ENCODE measurements at regions not wholly inside any gene's neighbourhood (a gene's known extent, or its start where the extent isn't known, plus 50 kb on each side); places are given as distances from the start of the nearest gene placed in this dataset.

DNA sequence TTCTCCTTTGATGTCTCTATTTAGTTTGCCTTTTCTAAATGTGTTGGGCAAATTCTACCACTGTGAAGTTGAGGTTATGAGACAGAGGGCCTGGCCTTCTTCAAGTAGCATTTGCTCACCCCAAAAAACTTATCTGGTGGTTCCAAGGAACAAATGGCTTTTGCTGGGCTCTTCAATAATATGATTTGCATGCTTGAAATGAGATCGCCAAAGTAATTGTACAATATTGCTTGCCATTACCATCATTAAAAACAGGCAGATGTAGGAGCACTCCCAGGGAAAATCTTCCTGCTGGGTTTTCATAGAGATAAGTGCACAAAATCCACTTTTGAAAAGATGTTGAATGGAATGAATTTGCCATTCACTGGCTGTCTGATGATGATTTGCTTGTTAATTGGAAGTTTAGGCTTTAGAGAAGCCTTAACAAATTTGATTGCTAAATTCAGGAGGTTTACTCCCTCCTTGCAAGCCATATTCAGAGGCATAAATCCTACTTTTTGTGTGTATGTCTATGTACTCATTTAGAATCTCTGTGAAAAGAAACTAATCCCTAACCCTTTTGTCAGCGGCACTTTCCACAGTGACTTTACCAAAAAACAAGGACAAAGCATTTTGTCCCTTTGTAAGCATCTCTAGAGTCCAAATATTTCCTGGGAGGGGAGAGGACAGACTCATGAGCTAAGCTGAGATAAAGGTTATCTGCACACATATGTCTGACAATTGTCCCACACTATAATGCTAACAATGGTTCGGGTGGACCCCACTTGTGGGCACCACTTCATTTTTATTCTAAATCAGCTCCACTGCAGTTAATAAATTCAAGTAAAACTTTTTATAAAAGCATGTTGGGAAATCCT is 240.8 kb upstream of the PIK3C3 start:
- TF ChIP-seq EZH2phosphoT487 (IDR thresholded peaks at IDR 0.05), result no peak
- TF ChIP-seq, protein P1, sequence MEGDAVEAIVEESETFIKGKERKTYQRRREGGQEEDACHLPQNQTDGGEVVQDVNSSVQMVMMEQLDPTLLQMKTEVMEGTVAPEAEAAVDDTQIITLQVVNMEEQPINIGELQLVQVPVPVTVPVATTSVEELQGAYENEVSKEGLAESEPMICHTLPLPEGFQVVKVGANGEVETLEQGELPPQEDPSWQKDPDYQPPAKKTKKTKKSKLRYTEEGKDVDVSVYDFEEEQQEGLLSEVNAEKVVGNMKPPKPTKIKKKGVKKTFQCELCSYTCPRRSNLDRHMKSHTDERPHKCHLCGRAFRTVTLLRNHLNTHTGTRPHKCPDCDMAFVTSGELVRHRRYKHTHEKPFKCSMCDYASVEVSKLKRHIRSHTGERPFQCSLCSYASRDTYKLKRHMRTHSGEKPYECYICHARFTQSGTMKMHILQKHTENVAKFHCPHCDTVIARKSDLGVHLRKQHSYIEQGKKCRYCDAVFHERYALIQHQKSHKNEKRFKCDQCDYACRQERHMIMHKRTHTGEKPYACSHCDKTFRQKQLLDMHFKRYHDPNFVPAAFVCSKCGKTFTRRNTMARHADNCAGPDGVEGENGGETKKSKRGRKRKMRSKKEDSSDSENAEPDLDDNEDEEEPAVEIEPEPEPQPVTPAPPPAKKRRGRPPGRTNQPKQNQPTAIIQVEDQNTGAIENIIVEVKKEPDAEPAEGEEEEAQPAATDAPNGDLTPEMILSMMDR (IDR thresholded peaks at IDR 0.05), result no peak
